ENCODE measurements at regions not wholly inside any gene's neighbourhood (a gene's known extent, or its start where the extent isn't known, plus 50 kb on each side); places are given as distances from the start of the nearest gene placed in this dataset.

- no peak for DNase-seq
Observed at GRCh38 chr1:219665089-219665488, 52.2 kb upstream of the ZC3H11B start.

GRCh38 chr1:219664310-219665029 lies 51.6 kb upstream of the ZC3H11B start:
- DNase-seq = no peak
